ENCODE measurements at regions not wholly inside any gene's neighbourhood (a gene's known extent, or its start where the extent isn't known, plus 50 kb on each side); places are given as distances from the start of the nearest gene placed in this dataset.

DNA sequence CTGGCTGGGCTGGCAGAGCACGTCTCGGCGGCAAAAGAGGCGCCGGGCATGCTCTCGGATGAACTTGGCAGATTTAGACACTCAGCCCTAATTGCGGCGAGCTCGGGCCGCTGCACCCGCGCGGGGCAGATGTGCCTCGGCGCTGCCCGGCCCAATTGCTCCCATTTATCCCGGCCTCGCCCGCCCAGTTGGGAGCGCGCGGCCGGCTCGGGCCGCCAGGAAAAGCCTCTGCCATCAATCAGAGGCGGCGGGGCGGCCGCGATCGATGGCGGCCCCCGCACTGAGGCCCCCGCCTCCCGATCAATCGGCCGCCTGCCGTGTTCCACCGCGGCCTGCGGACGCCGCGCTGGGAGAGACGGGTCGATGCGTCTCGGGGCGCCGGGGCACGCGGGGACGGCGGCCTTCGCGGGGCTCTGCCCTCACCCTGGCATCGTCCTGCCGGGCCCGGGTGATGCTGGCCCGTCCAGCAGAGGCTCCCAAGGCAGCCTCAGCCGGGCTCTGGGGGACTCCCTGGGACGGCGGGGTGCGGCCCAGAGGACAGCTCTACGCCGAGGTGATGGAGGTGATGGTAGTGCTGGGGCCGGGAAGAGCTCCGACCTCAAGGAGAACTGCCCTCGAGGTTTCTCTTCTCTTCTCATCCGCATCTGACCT is 200.9 kb upstream of the N4BP1 start:
- no peaks in the 10 kb centered on the region for H3K4me1 ChIP-seq
- in situ Hi-C loops (cut with MboI; ENCODE audit: low pct_ligation_motif_present in 1 of 4, low pct_unique_long_range_greater_than_20kb in 1 of 4, low sequenced_read_pairs in 3 of 4) (no loop called here), intact Hi-C loops (cut with DNase I; ENCODE audit: low total_unique reads) (no loop called here)
- no peak overlapping the region for H3K27ac ChIP-seq
- TF ChIP-seq POLR2A (IDR thresholded peaks at IDR 0.05) = no peak
- no peak for TF ChIP-seq EP300 (IDR thresholded peaks at IDR 0.05; ENCODE audit: low read depth)
- TF ChIP-seq, protein P1, sequence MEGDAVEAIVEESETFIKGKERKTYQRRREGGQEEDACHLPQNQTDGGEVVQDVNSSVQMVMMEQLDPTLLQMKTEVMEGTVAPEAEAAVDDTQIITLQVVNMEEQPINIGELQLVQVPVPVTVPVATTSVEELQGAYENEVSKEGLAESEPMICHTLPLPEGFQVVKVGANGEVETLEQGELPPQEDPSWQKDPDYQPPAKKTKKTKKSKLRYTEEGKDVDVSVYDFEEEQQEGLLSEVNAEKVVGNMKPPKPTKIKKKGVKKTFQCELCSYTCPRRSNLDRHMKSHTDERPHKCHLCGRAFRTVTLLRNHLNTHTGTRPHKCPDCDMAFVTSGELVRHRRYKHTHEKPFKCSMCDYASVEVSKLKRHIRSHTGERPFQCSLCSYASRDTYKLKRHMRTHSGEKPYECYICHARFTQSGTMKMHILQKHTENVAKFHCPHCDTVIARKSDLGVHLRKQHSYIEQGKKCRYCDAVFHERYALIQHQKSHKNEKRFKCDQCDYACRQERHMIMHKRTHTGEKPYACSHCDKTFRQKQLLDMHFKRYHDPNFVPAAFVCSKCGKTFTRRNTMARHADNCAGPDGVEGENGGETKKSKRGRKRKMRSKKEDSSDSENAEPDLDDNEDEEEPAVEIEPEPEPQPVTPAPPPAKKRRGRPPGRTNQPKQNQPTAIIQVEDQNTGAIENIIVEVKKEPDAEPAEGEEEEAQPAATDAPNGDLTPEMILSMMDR (IDR thresholded peaks at IDR 0.05) = no peak
- no peaks in the 10 kb centered on the region for H3K36me3 ChIP-seq
- no peak for DNase-seq
- peaks cover 32% of the 10 kb centered on the region for H3K27me3 ChIP-seq
- no peaks in the 10 kb centered on the region for H3K9me3 ChIP-seq
- 0 to 35% methylated on average over 1 to 44 of the region's 70 CpGs for WGBS, 2 donors (ENCODE audit: low coverage in 1 of 2)
- peak overlapping the region in 1 of 4 donors; percentile 28 for H3K4me3 ChIP-seq

DNA sequence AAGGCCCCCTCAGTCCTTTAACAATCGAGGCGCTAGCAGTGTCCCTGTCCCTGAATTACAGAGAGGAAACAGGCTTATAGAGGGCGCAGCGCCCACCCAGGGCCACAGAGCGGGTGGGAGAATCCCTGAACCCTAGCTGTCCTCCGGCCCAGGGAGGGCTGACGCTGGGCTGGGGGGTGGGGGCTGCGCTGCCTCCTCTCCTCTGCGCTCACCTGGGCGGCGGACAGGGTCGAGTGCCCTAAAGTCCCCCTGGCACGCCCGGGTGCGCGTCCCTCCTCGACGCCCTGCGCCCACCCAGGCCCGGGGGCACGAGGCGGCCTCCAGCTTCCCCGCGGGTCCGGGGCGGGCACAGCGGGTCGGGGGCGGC is 200.4 kb upstream of the N4BP1 start:
- no peaks in the 10 kb centered on the region for H3K36me3 ChIP-seq
- peaks cover 32% of the 10 kb centered on the region for H3K27me3 ChIP-seq
- no peak overlapping the region for H3K27ac ChIP-seq
- no peak for DNase-seq
- TF ChIP-seq EP300 (IDR thresholded peaks at IDR 0.05; ENCODE audit: low read depth) = no peak
- no peak for TF ChIP-seq POLR2A (IDR thresholded peaks at IDR 0.05)
- TF ChIP-seq, protein P1 (IDR thresholded peaks at IDR 0.05) = no peak
- no peak for TF ChIP-seq POLR2AphosphoS5 (IDR thresholded peaks at IDR 0.05)
- H3K4me1 ChIP-seq = no peaks in the 10 kb centered on the region
- peak overlapping the region in 1 of 4 donors; percentile 28 for H3K4me3 ChIP-seq
- WGBS, 2 donors (ENCODE audit: low coverage in 1 of 2) = 50% methylated on average over 16 of the region's 29 CpGs; no CpG with 5 or more reads in 1 of the 2 donors
- intact Hi-C loops (cut with DNase I; ENCODE audit: low total_unique reads) = no loop called here
- no peaks in the 10 kb centered on the region for H3K9me3 ChIP-seq
- in situ Hi-C loops (cut with MboI; ENCODE audit: low pct_ligation_motif_present in 1 of 4, low pct_unique_long_range_greater_than_20kb in 1 of 4, low sequenced_read_pairs in 3 of 4) = no loop called here

DNA sequence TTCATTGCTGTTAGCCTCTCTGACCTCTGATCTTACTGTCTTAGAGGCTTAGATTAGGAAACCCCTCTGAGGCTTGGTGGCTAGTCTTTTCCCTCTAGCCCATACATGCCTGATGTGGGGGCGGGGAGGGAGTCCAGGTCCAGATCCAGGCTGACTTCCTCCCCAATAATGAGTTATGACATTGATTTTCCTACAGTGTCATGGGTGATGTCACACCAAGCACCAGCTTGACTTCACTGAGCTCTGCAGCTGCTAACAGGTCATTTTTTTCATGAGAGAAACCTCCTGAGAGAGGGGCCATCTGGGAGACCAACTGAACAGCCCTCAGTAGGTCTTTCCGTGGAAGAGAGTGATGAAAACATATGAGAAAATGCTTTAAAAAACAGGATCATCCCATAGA is 180.2 kb upstream of the N4BP1 start:
- Histone ChIP-seq H3K27me3 (no peaks in the 10 kb centered on the region), H3K9me3 (no peaks in the 10 kb centered on the region), H3K36me3 (no peaks in the 10 kb centered on the region), H3K4me3 (no peak overlapping the region), H3K27ac (no peak overlapping the region), H3K4me1 (no peaks in the 10 kb centered on the region)
- intact Hi-C loops (cut with DNase I; ENCODE audit: low total_unique reads) = no loop called here
- TF ChIP-seq EP300 (IDR thresholded peaks at IDR 0.05; ENCODE audit: low read depth) (no peak), POLR2A (IDR thresholded peaks at IDR 0.05) (no peak), POLR2AphosphoS5 (IDR thresholded peaks at IDR 0.05) (no peak)
- TF ChIP-seq, protein P1 (IDR thresholded peaks at IDR 0.05) = no peak
- in situ Hi-C loops (cut with MboI; ENCODE audit: low pct_ligation_motif_present in 1 of 4, low pct_unique_long_range_greater_than_20kb in 1 of 4, low sequenced_read_pairs in 3 of 4) = no loop called here
- whole genome bisulfite sequencing, 2 donors (ENCODE audit: low coverage in 1 of 2) = 38% methylated on average over 2 of the region's 2 CpGs; no CpG with 5 or more reads in 1 of the 2 donors
- no peak for DNase-seq

DNA sequence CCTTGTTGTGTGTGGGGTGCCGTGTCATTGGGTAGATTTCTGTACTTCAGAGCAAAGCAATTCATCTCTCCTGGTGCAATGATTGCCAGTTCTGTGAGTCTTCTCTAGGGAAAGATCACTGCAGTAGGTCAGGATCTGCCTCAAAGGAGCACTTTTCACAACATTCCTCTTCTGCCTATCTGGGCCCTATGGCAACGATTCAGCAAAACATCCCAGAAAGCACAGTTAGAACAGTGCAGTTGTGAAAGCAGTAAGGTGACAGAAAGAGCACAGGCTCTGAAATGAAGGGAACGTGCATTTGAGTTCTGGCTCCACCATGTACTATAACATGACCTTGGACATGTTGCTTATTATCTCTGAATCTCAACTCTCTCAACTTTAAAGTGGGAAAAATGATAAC is 178.5 kb upstream of the N4BP1 start:
- H3K9me3 ChIP-seq = no peaks in the 10 kb centered on the region
- no peak overlapping the region for H3K27ac ChIP-seq
- intact Hi-C loops (cut with DNase I; ENCODE audit: low total_unique reads) (no loop called here), in situ Hi-C loops (cut with MboI; ENCODE audit: low pct_ligation_motif_present in 1 of 4, low pct_unique_long_range_greater_than_20kb in 1 of 4, low sequenced_read_pairs in 3 of 4) (no loop called here)
- TF ChIP-seq POLR2A (IDR thresholded peaks at IDR 0.05) = no peak
- H3K27me3 ChIP-seq = no peaks in the 10 kb centered on the region
- DNase-seq = no peak
- WGBS, 2 donors (ENCODE audit: low coverage in 1 of 2) = 61 to 65% methylated on average over 3 of the region's 3 CpGs
- no peaks in the 10 kb centered on the region for H3K4me1 ChIP-seq
- no peak overlapping the region for H3K4me3 ChIP-seq
- no peaks in the 10 kb centered on the region for H3K36me3 ChIP-seq

DNA sequence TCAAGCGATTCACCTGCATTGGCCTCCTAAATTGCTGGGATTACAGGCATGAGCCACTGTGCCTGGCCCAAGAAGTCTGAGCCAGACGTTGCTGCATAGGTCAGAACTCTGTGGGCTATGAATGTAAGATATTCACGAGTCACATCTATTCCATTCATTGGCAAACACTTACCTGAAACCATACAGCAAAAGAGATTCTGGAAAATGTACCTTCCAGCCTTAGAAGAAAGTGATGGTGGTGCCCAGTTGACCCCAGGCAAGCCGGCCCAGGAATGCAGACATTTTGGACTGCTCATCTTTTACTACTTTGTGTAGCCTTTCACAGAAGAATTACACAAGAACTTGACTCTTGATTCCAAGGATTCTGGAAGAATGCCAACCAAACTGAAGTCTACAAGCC is 135.6 kb upstream of the N4BP1 start:
- H3K27ac ChIP-seq = no peak overlapping the region
- no peaks in the 10 kb centered on the region for H3K36me3 ChIP-seq
- no peaks in the 10 kb centered on the region for H3K27me3 ChIP-seq
- H3K9me3 ChIP-seq = no peaks in the 10 kb centered on the region
- H3K4me1 ChIP-seq = no peaks in the 10 kb centered on the region
- H3K4me3 ChIP-seq = no peak overlapping the region
- intact Hi-C loops (cut with DNase I; ENCODE audit: low total_unique reads) = no loop called here
- TF ChIP-seq, protein P1 (IDR thresholded peaks at IDR 0.05) = no peak
- no peak for TF ChIP-seq EP300 (IDR thresholded peaks at IDR 0.05; ENCODE audit: low read depth)
- TF ChIP-seq POLR2A (IDR thresholded peaks at IDR 0.05) = no peak
- no peak for TF ChIP-seq POLR2AphosphoS5 (IDR thresholded peaks at IDR 0.05)
- no peak for DNase-seq
- 68% methylated on average over 4 of the region's 4 CpGs; no CpG with 5 or more reads in 1 of the 2 donors for WGBS, 2 donors (ENCODE audit: low coverage in 1 of 2)
- in situ Hi-C loops (cut with MboI; ENCODE audit: low pct_ligation_motif_present in 1 of 4, low pct_unique_long_range_greater_than_20kb in 1 of 4, low sequenced_read_pairs in 3 of 4) = no loop called here
